ENCODE measurements at regions not wholly inside any gene's neighbourhood (a gene's known extent, or its start where the extent isn't known, plus 50 kb on each side); places are given as distances from the start of the nearest gene placed in this dataset.

- Histone ChIP-seq H3K4me1 (ENCODE audit: control insufficient read depth, insufficient read depth, low read length) (peaks cover 5% of the 10 kb centered on the region), H3K36me3 (ENCODE audit: control insufficient read depth, insufficient read depth, low read length) (no peaks in the 10 kb centered on the region), H3K9me3 (ENCODE audit: control insufficient read depth, low read length) (peaks cover 1% of the 10 kb centered on the region), H3K9ac (ENCODE audit: extremely low read depth, low read length, poor library complexity, severe bottlenecking) (no peak overlapping the region), H3K4me3 (ENCODE audit: low read length) (no peak overlapping the region), H3K27ac (ENCODE audit: low read depth, low read length) (no peak overlapping the region), H3K27me3 (ENCODE audit: control insufficient read depth, insufficient read depth, low read length, poor library complexity, severe bottlenecking) (no peaks in the 10 kb centered on the region)
- Mint-ChIP-seq H3K9me3 (peaks cover 9% of the 10 kb centered on the region), H3K4me1 (peaks cover 16% of the 10 kb centered on the region), H3K27me3 (ENCODE audit: insufficient read depth) (no peaks in the 10 kb centered on the region), H3K36me3 (ENCODE audit: low read depth) (peaks cover 3% of the 10 kb centered on the region), H3K4me3 (no peak overlapping the region), H3K27ac (no peak overlapping the region)
- 86 to 97% methylated on average over 1 of the region's 1 CpG for WGBS, 2 experiments (ENCODE audit: insufficient coverage in 1 of 2, insufficient read length in 1 of 2)
- no peak for DNase-seq
- TF ChIP-seq CTCF (conservative IDR thresholded peaks at IDR 0.05): no peak
Observed at GRCh38 chr4:107117726-107118125, 81.6 kb upstream of the DKK2 start.

- WGBS, 2 experiments (ENCODE audit: insufficient coverage in 1 of 2, insufficient read length in 1 of 2): 89 to 93% methylated on average over 3 to 5 of the region's 5 CpGs
- H3K9me3 ChIP-seq (ENCODE audit: control insufficient read depth, low read length): peaks cover 10% of the 10 kb centered on the region
- no peaks in the 10 kb centered on the region for H3K27me3 ChIP-seq (ENCODE audit: control insufficient read depth, insufficient read depth, low read length, poor library complexity, severe bottlenecking)
- Mint-ChIP-seq H3K27me3 (ENCODE audit: insufficient read depth) (no peaks in the 10 kb centered on the region), H3K27ac (no peak overlapping the region), H3K4me3 (no peak overlapping the region), H3K4me1 (peaks cover 5% of the 10 kb centered on the region), H3K9me3 (peaks cover 12% of the 10 kb centered on the region), H3K36me3 (ENCODE audit: low read depth) (peaks cover 3% of the 10 kb centered on the region)
- no peaks in the 10 kb centered on the region for H3K4me1 ChIP-seq (ENCODE audit: control insufficient read depth, insufficient read depth, low read length)
- H3K36me3 ChIP-seq (ENCODE audit: control insufficient read depth, insufficient read depth, low read length): no peaks in the 10 kb centered on the region
- H3K4me3 ChIP-seq (ENCODE audit: low read length): no peak overlapping the region
- DNase-seq: no peak
- no peak overlapping the region for H3K27ac ChIP-seq (ENCODE audit: low read depth, low read length)
- TF ChIP-seq CTCF (conservative IDR thresholded peaks at IDR 0.05): no peak
- H3K9ac ChIP-seq (ENCODE audit: extremely low read depth, low read length, poor library complexity, severe bottlenecking): no peak overlapping the region
Observed at GRCh38 chr4:107115185-107115847, 79.2 kb upstream of the DKK2 start.

GRCh38 chr4:107114059-107114458 lies 77.9 kb upstream of the DKK2 start:
- 100% methylated on average over 1 of the region's 2 CpGs; no CpG with 5 or more reads in 1 of the 2 experiments for WGBS, 2 experiments (ENCODE audit: insufficient coverage in 1 of 2, insufficient read length in 1 of 2)
- peaks cover 4% of the 10 kb centered on the region for H3K4me1 Mint-ChIP-seq
- no peak overlapping the region for H3K4me3 ChIP-seq (ENCODE audit: low read length)
- no peak overlapping the region for H3K4me3 Mint-ChIP-seq
- H3K9ac ChIP-seq (ENCODE audit: extremely low read depth, low read length, poor library complexity, severe bottlenecking): no peak overlapping the region
- H3K9me3 Mint-ChIP-seq: peaks cover 12% of the 10 kb centered on the region
- no peak for TF ChIP-seq CTCF (conservative IDR thresholded peaks at IDR 0.05)
- DNase-seq: no peak
- peaks cover 10% of the 10 kb centered on the region for H3K9me3 ChIP-seq (ENCODE audit: control insufficient read depth, low read length)
- H3K27me3 ChIP-seq (ENCODE audit: control insufficient read depth, insufficient read depth, low read length, poor library complexity, severe bottlenecking): no peaks in the 10 kb centered on the region
- no peak overlapping the region for H3K27ac ChIP-seq (ENCODE audit: low read depth, low read length)
- H3K36me3 ChIP-seq (ENCODE audit: control insufficient read depth, insufficient read depth, low read length): no peaks in the 10 kb centered on the region
- peaks cover 3% of the 10 kb centered on the region for H3K36me3 Mint-ChIP-seq (ENCODE audit: low read depth)
- H3K27me3 Mint-ChIP-seq (ENCODE audit: insufficient read depth): no peaks in the 10 kb centered on the region
- H3K4me1 ChIP-seq (ENCODE audit: control insufficient read depth, insufficient read depth, low read length): no peaks in the 10 kb centered on the region
- no peak overlapping the region for H3K27ac Mint-ChIP-seq

Data from endodermal cell (in vitro differentiated cells).